GM18870 (cell line): ENCODE measurements at regions not wholly inside any gene's neighbourhood (a gene's known extent, or its start where the extent isn't known, plus 50 kb on each side); places are given as distances from the start of the nearest gene placed in this dataset.

ENCODE experiments used
- ATAC-seq: cut with Tn5 transposase; IDR thresholded peaks from one replicate; pipeline ENCODE4 v1.9.1; 2021; ENCODE audit warnings: moderate library complexity; ENCODE audit not compliant: unreplicated experiment

- no peak for ATAC-seq
Measured at GRCh38 chr17:45679426-45679825, 104.7 kb upstream of the CRHR1 start.

GRCh38 chr17:45680360-45680759, 103.8 kb upstream of the CRHR1 start:
- no peak for ATAC-seq

DNA sequence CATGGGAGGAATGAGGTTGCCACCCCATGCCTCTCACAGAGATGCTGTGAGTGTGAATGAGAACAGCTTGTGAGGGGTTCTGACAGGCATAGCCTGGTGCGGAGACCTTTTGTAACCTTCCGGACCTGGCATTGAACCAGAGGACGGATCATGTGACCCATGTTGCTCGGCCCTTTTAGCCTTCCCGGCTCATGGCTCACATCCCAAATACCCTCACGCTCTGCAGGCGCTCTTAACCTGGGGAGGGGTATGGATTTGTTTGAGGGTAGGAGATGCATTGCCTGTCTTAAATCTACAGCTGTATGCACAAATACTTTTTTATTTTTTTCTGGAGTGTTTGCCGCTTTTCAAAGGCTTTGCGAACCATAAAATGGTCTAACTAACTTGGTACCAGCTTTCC, 102.4 kb upstream of the CRHR1 start:
- no peak for ATAC-seq

GRCh38 chr17:45686250-45686649, 97.9 kb upstream of the CRHR1 start:
- no peak for ATAC-seq

DNA sequence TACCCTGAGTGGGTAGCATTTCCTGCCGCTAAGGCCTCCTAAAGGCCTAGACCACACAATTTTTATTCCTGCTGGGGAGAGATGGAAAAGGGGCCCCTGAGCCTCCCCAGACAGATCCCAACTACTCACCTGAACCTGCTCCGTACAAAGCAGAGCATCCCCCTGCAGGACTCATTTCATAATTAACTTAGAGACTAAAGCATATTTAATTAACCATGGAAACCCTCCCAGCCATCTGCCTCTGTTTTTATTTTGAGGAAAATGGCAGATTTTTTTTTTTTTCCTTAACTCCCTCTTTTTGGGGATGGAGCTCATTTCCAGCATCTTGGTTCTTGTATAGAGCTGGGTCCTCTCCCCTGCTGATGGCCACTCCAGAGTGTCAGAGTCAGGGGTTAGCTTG, 96.5 kb upstream of the CRHR1 start:
- ATAC-seq, result no peak

DNA sequence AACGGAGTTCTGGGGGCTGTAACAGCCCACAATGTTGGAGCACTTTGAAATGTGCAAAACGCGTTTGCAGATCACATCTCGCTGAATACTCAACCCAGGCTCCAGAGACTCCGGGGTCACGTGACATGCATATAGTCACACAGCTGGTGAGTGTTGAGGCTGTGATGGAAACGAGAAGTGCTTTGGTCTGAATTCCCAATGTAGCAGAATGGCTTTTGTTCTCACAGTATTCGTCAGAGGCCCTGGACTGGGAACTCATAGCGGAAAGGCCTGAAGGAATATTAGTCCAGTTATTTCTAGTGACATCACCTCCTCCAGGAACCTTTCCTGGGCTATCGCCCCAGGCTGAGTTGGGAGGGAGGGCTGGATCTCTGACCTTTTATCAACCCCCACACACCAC, 95.8 kb upstream of the CRHR1 start:
- ATAC-seq, result no peak

- ATAC-seq, result no peak
Measured at GRCh38 chr17:45688820-45689219, 95.3 kb upstream of the CRHR1 start.

DNA sequence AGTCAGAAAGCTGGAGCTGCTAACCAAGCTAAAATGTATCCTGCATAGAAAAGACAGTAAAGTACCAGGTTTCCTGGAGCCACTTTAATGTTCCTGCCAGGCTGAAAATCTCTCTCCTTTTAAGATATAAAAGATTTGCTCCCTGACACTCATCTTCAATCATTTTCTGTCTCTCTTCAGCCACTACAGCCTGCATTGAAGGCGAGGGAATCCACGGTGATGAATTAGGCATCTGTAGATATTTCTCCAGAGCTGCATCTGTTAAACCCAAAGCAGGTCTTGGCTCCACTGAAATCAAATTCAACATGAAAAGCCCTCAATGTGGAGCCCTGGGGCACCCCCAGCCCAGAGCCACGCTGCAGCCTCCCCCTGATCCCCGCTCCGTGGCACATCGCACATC, 94.7 kb upstream of the CRHR1 start:
- ATAC-seq, result no peak

- no peak for ATAC-seq
Measured at GRCh38 chr17:45690625-45691275, 93.4 kb upstream of the CRHR1 start.

DNA sequence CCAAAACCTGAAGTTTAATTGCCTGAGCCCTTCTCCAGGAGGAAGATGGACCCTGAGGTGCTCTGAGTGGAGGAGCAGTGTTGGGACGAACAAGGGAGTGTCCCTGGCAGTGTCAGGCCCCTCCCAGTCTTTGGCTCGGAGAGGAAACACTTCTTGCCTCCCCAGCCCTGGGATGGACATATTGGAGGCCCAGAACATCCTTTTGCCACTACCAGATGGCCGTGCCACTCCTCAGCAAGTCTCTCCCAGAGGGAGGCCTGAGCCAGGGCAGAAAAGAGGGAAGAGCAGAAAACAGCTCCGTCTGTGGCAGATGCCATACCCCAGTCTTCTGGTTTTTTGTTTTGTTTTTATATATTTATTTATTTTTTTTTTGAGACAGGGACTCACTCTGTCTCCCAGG, 91.5 kb upstream of the CRHR1 start:
- no peak for ATAC-seq

DNA sequence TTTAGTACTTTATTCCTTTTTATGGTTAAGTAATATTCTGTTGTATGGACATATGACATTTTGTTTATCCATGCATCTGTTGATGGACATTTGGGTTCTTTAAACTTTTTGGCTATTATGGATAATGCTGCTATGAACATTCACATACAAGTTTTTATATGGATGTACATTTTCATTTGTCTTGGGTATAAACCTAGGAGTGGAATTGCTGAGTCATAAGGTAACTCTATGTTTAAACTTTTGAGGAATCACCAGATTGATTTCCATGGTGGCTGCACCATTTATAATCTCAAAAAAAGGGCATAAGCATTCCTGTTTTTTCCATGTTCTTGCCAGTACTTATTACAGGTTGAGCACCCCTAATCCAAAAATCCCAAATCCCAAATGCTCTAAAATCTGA, 90.3 kb upstream of the CRHR1 start:
- ATAC-seq, result no peak

- no peak for ATAC-seq
Measured at GRCh38 chr17:45696442-45696841, 87.7 kb upstream of the CRHR1 start.

DNA sequence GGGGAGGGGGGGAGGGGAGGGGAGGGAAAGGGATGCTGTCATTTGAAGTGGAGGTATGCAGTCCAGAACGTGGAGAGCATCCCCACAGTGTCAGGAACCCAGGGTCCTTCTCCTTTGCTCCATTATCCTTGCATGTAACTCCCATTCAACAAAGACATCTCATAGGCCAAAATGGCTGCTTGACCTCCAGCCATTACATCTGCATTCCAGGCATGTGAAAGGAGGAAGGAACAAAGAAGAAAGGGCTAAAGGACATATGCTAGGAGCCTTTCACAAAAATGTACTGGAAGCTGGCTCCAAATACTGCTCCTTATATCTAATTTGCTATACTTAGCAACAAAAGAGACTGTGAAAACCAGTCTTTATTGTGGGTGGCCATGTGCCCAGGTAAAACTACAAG, 87.0 kb upstream of the CRHR1 start:
- no peak for ATAC-seq

GRCh38 chr17:45700171-45701090, 83.7 kb upstream of the CRHR1 start:
- ATAC-seq, result no peak

GRCh38 chr17:45702666-45703266, 81.4 kb upstream of the CRHR1 start:
- ATAC-seq, result no peak

DNA sequence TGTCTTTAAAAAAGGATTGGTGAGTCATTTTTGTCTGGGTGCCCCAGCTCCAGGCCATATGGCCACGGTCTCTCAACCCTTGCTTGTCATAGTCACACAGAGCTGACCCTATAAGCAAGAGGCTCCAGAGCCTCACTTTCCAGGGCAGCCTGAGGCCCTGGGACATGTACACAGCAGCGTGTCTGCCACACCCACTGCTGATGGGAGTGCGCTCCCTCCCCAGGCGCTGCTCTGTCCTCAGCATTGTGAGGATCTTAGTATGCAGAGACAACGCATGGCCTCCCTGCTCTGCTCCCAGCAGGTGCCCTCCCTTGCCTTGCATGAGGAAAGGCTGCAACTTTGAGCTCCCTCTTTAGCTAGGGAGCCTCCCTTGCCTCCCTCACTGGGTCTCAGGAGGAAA, 80.8 kb upstream of the CRHR1 start:
- ATAC-seq, result no peak

DNA sequence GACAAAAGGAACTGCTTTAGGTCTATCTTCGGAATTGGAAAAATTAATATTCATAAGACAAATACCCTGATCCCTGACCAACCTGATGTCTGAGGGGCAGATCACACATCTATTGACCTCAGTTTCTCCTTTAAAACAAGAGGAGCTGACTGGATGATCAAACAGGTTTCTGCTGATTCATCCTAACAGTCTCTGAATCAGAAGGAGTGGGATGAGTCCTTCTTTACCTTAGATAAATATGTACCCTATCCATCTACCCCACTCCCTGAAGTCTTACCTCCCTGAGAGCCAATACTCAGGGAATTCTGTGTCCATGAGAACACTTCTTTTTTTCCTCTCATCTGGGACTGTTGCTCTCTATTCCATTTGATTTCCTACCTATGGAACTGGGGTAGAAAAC, 80.3 kb upstream of the CRHR1 start:
- no peak for ATAC-seq

DNA sequence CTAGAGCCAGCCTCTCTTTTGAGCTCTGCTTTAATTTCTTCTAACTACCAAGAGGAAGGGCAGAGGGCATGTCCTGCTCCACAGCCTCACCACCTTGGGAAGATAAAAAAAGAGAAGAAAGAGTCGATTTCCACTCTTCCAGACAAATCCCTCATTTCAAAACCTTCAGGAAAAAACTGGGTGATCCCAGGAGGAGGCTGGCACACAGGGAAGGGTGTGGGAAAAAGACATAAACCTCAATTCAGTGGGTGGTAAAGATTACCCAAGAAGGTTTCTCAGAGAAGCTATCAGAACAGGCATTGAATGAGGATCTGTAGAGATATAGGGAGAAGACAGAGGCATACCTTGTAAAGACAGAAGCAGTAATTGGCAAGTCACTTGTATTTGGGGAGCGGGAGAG, 79.9 kb upstream of the CRHR1 start:
- no peak for ATAC-seq

DNA sequence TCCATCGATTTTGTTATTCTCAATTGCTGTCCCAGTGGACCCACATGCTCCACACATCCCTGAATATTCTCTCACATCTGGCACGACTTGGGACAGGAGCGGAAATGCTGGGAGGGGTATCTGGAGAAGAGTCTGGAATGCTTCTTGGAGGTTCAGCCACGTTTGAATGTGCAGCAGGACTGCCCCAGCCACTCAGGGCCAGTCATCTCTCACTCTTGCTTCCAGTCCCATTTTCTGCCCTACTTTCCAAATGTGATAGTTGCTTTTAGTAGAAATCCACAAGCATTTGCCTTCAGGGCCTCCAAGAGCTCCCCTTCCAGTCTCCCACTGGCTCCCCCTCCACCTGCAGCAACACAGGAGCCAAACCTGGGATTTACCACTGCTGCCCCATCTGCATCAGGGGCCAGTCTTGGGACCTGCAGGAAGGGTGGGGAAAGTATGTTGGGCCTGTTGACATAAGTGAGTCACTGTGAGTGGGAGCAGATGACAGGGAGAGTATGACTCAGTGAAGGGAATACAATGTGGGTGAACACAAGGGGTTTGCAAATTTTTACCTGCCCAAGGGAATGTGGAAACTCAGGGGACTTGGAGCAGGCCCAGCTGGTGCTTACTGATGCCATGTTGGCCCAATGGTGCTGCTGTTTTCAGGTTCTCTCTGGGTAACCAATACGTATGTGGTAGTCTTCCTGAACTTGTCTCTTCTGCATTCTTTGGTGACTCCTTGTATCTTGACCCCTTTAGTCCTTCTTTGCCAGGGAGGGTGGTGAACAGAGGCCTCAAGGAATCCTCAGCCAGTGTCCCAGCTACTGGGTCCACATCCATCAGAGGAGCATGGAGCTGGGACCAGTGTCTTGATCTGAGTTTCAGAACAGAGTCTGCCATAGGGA, 78.8 kb upstream of the CRHR1 start:
- ATAC-seq, result no peak

GRCh38 chr17:45706033-45706432, 78.1 kb upstream of the CRHR1 start:
- no peak for ATAC-seq

GRCh38 chr17:45708707-45709290, 75.3 kb upstream of the CRHR1 start:
- no peak for ATAC-seq
